HG03280 (cell line): ENCODE measurements at regions not wholly inside any gene's neighbourhood (a gene's known extent, or its start where the extent isn't known, plus 50 kb on each side); places are given as distances from the start of the nearest gene placed in this dataset.

Experiments
- ATAC-seq: cut with Tn5 transposase; IDR thresholded peaks from one replicate; pipeline ENCODE4 v1.9.1; 2021; ENCODE audit warnings: mild to moderate bottlenecking, moderate library complexity; ENCODE audit not compliant: unreplicated experiment

DNA sequence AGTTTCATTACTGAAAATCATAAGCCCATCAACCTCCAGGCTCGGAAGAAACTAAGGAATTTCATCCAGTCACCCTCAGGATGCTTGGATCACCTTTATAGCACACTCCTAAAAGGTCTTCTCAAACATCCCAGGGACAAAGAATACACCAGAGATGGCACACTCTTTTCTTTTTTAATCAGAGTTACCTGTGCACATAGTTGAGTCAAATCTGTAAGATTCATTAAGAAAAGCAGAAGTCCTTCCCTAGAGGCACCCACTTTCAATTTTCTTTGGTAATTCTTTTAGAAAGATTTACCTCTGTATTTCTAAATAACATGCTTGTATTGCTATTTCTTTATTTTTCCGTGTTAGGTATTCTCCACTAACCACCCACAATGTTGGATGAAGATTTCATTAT, 50.6 kb upstream of the IL6 start:
- no peak for ATAC-seq

DNA sequence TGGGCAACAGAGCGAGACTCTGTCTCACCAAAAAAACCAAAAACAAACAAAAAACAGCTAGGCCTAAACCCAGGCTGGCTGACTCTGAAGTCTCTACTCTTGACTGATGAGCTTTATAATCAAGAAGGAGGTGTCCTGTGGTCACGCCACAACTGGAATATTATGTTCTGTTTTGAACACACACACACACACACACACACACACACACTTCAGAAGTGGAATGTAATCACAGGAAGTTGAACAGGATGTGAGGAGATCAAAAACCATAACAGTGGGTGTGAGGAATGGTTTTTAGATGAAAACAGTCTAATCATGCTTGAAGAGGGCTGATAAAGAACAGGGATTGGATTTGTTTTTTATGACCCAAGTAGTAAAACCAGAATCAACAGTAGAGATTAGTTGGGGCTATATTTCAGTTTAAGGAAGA, 51.1 kb upstream of the IL6 start:
- no peak for ATAC-seq

DNA sequence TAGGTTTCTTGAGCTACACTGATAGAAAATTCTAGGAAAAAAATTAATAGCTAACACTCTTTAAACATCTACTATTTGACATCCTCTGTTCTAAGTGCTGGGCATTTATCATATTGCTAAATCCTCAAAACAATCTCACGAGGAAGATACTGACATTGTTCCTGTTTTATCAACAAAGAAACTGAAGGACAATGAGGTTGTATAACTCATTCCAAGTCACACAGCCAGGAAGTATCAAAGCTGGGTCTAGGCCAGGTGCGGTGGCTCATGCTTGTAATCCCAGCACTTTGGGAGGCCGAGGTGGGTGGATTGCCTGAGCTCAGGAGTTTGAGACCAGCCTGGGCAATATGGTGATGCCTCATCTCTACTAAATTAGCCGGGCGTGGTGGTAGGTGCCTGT, 51.6 kb upstream of the IL6 start:
- no peak for ATAC-seq

DNA sequence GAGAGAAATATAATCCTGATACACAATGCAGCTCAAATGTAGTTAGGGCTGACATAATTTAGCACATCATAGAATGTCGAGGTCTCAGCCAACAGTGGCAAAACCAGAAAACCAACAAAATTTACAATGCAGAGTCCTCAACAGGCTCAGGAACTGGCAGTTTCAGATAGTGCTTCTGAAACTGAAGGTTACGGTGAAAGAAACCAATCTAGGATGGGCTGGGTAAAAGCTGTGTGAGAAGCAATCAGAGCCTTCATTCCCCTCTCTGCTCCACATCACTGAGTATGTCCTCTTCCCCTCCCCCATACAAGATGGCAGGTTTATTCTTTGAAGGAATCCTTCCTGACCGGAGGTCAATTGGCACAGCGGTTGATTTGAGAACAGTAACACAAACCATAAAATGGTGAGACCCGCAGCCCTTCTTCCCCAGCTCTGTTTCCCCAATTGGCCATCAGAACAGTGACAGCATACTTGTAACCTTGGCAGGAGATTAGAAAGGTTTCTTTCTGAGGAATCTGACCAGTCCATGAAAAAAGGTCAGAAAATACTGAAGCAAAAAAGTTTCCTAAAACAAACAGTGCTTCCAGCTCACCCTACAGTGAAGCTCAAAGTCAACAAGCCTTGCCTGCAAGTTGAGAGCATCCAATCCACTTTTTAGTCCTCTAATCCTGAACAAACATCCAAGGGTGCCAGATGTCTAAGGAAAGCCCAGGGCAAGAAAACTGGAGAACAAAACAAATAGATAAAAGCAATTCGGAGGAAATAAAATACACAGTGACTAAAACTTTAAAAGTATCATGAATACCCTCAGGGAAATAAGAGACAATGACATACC, 53.9 kb upstream of the IL6 start:
- peak; percentile 64 for ATAC-seq

DNA sequence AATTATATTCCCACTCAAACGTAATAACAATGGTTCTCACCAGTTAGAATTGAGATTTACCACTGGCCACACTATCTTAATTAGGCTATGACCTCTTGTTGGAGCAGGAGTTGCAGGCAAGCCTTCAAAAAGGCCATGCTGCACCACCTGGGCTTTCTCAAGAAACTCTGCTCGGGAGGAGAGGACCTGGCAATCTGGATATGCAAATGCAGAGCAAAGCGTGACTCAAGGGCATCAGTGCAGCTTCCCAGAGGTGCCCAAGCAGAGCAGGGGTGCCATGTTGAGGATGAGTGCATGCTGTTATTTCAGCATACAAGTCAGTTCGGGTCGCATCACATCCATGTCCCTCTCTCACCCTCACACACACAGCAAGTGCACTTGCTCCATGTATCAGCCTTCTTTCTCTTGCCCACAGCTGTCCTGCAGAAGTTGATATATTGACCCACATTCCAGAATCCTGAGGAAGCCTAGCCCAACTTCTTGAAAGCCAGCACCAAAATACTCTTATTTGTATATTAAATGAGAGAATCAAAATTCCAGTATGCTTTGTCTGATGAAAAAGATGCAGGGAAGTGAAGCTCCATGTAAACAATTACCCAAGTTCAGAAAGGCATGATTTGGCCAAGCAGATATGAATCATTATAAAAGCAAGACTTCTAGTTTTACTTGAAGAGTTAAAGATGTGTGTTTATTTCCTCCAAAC, 55.7 kb upstream of the IL6 start:
- ATAC-seq = no peak

DNA sequence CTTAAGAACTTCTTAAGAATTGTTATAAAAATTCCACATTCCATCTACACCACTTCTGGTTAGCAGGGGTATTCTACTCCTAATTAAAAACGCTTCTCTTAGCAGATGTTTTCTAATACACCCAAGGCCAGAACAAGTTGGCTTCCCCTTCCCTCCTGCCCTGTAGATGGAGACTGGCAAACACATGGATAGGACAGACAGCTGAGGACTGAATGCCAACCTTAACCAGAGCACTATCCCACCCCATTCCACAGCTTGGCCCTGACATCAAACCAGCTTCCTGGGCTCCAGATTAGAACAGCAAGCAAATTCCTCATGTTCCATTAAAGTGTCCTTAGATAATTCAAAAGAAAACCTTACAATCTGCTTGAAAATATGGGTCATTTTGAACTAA, 56.6 kb upstream of the IL6 start:
- no peak for ATAC-seq

DNA sequence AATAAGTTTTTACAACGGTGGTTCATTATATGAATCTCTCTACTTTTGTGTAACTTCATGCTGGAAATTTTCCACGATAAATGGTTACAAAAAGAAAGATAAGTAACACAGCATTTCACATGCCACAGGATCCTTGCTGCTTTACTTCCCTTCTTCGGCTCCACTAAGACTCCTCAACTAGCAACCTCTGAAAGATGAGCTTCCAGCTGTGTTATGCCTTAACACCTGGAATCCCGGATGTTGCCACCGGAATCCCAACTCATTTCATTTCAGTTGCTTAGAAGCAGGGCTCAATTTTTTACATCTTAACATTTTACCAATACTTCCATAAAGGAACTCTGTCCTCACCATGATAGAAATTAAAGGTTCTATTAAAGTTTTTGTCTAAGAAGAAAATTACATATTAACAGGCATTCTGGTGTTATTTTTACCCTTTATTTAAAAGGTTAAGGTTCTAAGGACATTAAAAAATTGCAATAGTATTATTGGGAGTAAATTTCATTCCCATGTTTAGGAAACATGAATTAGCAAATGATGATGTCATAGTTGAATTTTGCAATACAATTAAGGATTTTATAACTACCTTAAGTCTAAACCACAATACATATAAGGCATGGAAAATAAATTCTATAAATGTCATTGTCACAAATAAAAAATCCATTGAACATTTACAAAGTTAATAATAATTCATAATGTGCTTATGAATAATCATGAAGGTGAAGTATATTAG, 57.1 kb upstream of the IL6 start:
- no peak for ATAC-seq

DNA sequence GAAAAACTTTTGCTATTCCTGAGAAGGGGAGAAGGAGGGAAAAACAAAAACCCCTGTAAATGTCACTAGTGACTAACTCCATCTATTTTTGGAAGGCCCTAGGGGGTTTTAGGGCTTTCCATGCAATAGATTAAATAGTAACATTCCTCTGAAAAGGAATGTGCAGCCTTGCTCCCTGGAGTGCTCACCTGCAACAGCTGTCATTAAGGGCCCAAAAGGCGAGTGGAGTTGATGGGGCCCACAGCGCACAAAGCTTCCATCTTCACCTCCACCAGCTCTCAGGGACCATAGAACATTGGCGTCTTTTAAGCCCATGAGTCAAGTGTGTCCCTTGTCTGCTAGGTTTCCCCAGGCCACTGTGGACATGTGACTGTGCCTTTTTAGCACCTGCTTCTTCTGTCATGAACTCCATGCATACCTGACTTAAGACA, 58.0 kb upstream of the IL6 start:
- no peak for ATAC-seq

DNA sequence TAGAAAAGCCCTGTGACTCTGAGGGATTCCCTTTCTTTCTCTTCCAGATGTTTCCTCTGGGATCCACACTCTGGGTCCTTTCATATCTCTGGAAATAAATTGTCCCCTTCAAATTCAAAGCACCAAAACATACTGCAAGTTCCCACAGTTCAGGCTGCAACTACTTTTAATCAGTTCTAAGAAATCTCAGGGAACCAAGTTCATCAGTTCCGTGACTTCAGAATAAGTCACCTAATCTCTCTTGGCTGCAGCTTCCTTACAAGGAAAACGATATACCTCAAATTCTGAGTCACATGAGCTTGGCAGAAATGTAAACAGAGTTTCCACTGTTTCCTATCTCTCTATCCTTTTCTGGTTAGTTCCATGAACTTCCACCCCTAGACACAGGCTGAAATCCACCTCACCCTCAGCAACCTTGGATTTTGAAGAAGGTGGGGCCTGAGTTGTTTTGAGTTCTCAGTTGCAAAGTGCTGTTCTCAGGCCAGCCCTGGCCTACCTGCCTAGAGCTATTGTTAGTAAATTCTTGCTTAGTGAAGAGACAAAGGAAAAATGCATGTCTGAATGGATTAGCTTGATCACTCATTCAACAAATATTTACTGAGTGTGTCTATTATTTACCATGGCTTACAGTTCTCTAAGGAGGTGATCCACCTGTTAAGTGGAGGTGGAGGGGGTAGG, 59.3 kb upstream of the IL6 start:
- ATAC-seq = no peak

DNA sequence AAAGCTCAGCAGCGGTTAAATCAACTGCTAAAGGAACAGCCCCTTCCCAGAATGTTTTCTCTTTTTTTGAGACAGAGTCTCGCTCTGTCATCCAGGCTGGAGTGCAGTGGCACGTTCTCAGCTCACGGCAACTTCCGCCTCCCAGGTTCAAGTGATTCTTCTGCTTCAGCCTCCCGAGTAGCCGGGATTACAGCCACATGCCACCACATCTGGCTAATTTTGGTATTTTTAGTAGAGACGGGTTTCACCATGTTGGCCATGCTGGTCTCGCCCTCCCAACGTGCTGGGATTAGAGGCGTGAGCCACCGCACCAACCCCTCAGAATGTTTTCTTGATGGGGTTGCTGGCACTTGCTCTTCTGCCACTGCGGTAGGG, 59.8 kb upstream of the IL6 start:
- ATAC-seq = no peak

DNA sequence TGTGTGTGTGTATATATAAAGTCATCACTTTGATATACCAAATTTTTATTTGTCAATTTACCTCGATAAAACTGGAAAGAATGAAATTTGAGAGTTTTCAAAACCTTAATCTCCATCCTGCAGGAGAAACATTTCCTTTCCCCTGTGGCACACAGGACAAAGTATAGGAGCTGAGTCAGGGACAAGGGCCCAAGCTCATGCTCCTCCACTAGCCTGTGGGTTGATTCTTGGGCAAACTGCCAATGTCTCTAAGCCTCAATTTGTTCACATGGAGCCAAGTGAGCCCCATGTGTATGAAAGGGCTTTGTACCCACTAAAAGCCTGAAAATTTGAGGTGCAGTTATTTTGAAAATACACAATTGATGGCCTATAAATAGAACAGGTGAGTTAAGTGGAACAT, 60.3 kb upstream of the IL6 start:
- no peak for ATAC-seq

DNA sequence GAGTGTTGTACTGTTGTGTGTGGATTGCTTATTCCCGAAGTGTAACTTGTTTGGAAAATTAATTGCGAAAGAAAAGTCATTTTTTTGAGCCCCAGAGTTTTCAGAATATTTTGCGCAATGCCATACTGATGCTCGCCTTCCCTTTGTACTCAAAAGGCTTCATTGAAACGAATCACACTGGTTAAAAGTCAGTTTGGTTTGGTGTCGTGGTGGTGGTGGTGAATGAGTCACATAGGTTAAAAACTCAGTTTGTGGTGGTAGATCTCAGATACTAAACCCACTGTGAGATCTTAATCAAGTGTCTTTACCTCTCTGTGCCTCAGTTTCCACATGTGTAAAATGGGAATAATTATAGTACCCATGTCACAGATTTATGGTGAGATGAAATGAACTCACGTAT, 61.1 kb upstream of the IL6 start:
- ATAC-seq = no peak

DNA sequence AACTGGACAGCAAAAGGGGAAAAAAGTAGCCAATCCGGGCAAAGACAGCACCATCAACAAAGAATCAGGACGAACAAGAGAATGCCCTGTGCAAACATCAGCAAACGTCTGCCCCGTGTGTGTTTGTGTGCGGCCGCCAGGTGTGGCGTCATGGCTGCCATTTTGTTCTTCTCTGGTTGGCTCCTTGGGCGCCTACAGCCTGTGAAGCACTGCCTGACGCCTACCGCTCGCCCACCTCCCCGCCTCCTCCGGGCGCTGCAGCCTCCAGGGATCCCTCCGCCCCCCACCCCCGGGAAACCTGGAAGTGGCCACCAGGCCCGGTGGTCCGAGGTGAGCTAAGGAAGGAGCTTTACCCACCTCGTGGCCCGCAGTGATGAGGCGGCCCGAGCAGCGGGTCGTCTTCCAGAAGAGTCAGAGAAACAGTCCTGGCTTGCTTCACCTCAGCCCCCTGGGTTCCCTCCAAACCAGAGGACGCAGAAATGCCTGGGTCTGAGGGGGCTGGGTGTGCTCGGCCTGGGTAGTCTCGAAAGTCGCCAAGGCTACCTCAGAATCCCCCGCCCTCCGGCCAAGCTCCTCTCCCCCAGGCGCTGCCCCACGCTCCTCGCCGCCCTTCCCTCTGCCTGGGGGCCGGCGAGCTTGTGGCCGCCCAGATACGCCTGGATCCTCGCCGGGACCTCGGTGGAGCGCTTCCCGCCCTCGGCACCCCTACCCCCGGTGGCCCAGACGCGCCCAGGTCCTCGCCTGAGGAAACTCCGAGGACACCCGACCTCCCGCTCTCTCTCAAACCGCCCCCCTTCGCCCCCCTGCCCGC, 61.8 kb upstream of the IL6 start:
- no peak for ATAC-seq

DNA sequence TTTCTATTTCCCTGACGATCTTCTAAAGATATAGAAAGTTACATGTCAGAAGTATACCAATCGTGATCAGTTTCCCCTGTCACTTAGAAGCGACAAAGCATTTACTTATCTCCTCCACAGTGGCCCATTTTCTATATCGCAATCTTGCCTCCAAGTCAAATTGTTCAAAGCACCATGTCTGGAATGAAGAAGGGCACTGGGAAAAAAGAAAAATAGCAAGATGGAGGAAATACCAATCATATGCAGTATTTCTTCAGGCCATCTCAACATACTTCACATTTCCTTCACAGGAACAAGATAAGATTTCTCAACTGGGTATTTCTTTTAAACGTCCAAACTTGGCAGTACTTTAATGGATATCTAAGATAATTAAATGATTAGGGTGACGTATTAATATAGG, 63.3 kb upstream of the IL6 start:
- no peak for ATAC-seq

DNA sequence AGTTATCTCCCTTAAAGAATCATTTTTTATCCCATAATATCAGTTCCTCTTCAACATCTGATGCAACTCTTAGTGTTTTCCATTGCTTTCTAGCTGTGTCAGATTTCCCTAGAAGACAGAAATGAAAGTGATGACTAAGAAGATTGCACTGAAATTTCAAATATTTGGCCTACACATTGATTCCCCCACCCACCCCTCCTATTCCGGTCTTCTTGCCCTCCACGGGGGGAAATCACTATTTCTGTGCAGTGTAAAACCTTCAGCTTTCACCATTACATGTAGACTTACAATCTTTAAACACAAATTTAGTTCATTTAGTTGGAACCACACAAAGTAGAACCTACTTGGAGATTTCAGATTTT, 63.7 kb upstream of the IL6 start:
- no peak for ATAC-seq

DNA sequence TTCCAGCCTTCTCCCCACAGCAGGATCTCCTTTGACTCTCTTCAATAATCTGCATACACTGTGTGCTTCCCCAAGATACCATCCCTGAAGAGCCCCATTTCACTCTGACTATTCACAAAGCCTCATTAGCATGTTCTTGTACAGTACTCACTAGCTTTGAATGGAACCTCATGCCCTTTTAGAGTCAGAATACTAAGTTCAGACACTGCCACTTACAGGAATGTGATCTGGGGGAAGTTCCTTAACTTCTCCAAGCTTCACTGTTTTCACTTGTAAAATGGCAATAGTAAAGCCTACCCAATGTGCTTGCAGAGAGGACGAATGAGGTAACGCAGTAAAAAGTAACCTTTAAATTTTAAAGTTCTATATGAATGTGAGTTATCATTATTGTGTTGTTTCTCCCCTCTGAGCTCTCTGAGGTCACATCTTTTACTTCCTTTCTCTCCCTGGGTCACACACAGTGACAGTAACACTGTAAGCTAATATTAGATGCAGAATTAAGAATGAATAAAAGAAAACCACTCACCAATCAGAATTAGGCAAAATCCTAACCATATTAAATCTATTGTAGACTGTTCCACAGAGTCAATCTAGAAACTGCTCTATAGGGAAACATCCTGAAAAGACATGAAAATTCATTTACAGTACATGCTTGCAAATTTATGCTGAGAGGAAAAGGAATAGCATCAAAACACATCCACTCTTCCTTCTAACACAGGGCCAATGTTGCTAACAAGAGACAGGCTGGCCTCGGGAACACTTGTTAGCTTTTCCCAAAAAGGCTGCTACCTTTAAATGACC, 64.2 kb upstream of the IL6 start:
- ATAC-seq = no peak

DNA sequence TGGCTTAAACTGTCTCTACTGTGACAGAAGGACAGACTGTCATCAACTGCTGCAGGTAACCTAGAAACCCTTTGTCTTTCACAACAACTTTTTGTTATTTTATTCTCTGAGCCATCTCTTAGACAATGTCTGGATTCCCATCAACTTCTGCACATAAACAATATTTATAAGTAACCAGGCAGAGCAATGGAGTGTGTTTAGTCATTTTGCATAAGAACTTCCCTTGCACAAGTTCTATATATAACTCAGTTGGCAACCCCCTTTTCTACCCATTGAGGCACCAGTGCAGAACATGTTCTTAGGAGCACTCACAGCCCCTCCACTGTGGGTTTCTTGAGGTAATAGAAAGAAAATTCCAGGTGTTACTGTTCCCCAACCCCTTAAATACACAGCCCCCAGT, 65.0 kb upstream of the IL6 start:
- ATAC-seq = no peak

DNA sequence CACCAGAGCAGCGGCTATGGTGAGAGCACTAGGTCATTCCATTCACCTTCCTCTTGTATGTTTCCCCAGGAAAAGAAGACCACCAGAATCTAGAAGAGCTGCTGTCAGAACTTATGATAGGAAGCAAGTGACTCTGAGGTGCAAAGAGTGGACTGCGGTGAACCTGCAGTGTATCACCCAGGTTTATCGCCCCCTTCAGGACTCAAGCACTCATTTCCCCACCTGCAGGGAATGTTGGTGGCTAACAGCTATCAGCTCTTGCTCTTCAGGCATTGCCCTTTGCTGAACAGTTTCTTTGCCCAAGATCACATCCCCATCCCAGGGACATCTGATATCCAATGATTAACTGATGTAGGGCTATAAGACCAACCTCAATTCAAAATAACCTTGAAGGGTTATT, 66.3 kb upstream of the IL6 start:
- no peak for ATAC-seq

DNA sequence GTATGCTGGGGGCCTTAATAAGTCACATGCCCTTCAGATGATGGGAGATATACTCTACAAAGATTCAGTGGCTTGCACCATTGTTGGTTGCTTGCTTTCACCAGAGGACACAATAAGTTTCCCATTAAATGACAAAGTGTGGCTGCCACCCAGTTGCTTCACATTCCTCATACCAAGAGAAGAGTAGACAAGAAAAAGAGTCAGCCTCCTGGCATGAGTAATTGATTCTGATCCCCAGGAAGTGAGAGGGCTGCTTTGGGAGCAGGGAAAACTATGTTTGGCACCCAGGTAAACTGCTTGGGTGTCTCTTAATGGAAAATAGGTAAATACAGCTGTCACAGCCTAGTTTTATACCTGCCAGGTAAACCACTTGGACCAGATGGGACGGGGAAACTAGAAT, 66.7 kb upstream of the IL6 start:
- ATAC-seq = no peak

DNA sequence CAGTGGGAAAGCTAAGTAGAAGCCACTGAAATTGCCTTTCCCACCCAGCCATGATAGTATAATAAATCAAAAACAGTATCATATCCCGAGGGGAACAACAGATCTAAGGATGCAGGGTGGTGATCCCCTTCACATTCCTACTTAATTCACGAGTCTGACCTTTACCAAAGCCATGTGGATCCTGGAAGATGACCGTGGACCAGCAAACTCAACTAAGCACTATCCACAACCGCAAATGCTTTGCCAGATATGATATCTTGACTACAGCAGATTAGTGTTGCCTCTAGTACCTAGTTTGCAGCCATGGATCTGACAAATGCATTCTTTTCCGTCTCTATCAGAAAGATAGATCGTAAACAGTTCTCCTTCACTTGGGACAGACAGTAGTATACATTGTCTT, 67.3 kb upstream of the IL6 start:
- no peak for ATAC-seq
